Fibroblast of skin of scalp (primary cell): ENCODE measurements at regions not wholly inside any gene's neighbourhood (a gene's known extent, or its start where the extent isn't known, plus 50 kb on each side); places are given as distances from the start of the nearest gene placed in this dataset.

Experiments used
- DNase-seq: peaks from one replicate; pipeline ENCODE4 v3.0.0-alpha.2; 2013

DNA sequence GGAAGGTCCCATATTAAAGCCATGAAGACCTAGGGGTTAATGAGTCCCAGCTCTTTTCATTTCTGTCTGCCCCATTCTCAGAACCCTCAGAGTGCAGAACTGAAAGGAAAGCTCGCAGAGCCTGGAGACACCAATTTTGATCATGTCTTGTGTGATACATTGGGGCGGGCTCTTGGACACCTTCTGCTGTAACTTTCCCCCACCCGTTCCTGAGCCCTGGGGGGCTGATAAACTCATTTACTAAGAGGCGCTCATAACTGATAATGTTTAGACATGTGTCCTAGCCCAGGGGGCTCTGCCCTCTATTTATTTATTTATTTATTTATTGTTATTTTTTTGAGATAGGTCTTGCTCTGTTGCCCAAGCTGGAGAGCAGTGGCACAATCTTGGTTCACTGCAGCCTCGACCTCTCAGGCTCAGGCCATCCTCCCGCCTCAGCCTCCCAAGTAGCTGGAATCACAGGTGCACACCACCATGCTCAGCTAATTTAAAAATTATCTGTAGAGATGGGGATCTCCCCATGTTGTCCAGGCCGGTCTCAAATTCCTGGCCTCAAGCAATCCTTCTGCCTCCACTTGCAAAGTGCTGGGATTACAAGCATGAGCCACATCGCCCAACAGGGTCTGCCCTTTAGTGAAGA, 72.4 kb upstream of the HAAO start:
- DNase-seq: no peak

GRCh38 chr2:42864222-42864621, 71.8 kb upstream of the HAAO start:
- DNase-seq: no peak

DNA sequence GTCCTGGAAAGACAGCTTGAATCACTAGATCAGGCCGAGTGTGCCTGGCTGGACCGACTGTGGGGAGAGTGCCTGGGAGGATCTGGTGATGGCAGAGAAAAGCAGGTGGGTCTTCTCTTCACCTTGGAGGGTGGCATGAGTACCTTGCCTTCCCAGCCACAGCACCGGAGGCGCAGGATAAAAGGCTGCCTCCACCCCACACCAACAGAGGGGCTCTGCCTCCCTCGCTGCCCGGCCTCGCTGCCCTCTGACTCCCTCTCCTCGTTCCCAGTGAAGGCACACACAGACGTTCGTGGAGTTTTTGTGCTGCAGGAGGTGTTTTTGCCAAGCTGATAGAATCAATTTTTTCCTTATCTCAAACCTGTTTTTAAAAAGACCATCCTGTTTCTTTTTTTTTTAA, 71.4 kb upstream of the HAAO start:
- no peak for DNase-seq

- no peak for DNase-seq
These were observed 70.9 kb upstream of the HAAO start for GRCh38 chr2:42863320-42863719.

GRCh38 chr2:42862669-42863185, 70.3 kb upstream of the HAAO start:
- no peak for DNase-seq

DNA sequence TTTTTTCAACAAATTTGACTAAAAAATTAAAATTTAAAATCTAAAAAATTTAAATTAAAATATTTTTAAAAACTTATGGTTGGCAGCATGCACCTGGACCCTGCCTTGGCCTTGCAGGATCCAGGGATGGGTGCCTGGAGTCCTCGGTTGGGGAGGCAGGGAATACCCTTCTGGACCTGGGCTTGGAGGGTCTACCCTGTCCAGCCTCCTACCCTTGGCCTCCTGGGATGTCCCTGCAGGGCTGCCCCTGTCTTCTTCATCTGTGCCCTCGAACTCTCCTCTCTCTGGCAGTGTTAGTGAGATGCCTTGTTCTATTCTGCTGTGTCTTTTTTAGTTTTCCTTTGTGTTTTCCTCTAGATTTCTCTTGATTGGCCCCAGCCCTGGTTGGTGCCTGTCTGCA, 68.9 kb upstream of the HAAO start:
- no peak for DNase-seq

- DNase-seq: peak; percentile 20
These were observed 68.1 kb upstream of the HAAO start for GRCh38 chr2:42860319-42861094.

GRCh38 chr2:42859791-42860190, 67.4 kb upstream of the HAAO start:
- DNase-seq: no peak

GRCh38 chr2:42859006-42859552, 66.7 kb upstream of the HAAO start:
- peak; percentile 78 for DNase-seq

GRCh38 chr2:42858140-42859005, 66.0 kb upstream of the HAAO start:
- no peak for DNase-seq

DNA sequence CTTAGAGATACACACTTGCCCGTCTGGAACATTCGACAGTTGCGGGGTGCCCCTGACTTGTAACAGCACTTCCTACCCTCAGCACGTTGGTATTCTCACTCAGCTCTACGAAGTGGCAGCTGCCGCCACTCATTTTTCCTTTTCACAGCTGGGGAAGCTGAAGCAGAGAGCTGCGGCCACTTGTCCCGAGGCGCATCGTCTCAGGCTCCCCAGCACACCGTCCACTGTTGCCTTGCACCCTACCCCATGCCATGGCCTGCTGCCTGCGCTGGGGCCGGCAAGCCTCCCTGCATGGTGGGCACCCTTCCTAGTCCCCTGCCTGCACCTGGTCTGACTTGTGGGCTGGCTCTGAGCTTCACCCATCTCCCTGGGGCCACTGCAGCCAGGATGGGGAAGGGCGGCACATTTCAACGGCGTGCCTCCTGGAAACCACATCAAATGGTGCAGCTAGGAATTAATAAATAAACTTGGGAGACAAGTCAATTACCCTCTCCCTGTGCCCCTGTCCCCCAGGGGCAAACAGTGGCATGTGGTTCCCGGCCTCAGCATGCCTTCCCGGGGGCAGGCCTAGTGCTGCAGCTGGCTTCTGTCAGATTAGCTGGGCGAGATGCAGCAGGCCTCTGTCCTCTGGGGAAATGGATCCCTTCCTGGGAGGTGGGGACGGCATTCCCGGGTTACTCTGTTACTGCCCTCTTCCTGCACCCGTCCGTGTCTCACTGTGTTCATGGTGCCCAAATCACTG, 64.7 kb upstream of the HAAO start:
- no peak for DNase-seq

GRCh38 chr2:42856106-42856860, 63.9 kb upstream of the HAAO start:
- no peak for DNase-seq

GRCh38 chr2:42855221-42855970, 63.0 kb upstream of the HAAO start:
- no peak for DNase-seq

GRCh38 chr2:42854207-42854818, 61.9 kb upstream of the HAAO start:
- DNase-seq: peak; percentile 49

- no peak for DNase-seq
These were observed 61.3 kb upstream of the HAAO start for GRCh38 chr2:42853549-42854206.

- no peak for DNase-seq
These were observed 60.4 kb upstream of the HAAO start for GRCh38 chr2:42852798-42853197.

DNA sequence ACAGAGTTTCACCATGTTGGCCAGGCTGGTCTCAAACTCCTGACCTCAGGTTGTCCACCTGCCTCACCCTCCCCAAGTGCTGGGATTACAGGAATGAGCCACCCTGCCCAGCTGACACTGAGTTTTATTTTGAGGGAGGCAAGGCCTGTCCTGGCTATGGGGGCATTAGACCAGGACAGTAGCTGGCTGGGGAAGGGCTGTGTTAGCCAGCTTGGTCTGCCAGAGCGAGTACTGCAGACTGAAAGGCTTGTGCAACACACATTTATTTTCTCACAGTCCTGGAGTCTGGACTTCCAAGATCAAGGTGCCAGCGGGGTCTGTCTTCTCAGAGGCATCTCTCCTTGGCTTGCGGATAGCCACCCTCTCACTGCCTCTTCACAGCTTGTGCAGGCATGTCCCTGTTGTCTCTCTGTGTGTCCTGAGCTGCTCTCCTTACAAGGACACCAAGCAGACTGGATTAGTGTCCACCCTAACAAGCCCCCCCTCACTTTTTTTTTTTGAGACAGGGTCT, 59.4 kb upstream of the HAAO start:
- no peak for DNase-seq

GRCh38 chr2:42851186-42851585, 58.8 kb upstream of the HAAO start:
- DNase-seq: no peak
